GM19455 (cell line): ENCODE measurements at regions not wholly inside any gene's neighbourhood (a gene's known extent, or its start where the extent isn't known, plus 50 kb on each side); places are given as distances from the start of the nearest gene placed in this dataset.

ENCODE experiments used
- ATAC-seq: cut with Tn5 transposase; IDR thresholded peaks from one replicate; pipeline ENCODE4 v1.9.1; 2021; ENCODE audit not compliant: unreplicated experiment

GRCh38 chr1:72355899-72356298 lies 73.6 kb upstream of the NEGR1 start:
- ATAC-seq = no peak

DNA sequence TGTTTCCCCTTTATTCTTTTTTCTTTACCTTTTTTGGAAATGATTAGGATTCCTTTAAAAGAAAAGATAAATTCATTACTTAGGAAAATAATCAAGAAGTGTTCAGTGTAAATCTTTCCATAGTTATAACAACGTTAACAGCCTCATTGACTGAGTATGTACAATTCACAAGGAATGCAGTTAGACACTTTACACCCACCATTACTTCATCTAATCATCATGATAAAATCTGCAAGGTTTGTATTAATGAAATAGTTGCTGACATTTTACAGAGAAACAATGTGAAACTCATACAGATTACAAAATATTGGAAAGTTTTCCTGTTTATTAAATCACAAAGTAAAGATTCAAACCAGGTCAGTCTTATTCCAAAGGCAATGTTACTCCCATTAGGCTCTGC lies 59.3 kb upstream of the NEGR1 start:
- ATAC-seq = no peak

DNA sequence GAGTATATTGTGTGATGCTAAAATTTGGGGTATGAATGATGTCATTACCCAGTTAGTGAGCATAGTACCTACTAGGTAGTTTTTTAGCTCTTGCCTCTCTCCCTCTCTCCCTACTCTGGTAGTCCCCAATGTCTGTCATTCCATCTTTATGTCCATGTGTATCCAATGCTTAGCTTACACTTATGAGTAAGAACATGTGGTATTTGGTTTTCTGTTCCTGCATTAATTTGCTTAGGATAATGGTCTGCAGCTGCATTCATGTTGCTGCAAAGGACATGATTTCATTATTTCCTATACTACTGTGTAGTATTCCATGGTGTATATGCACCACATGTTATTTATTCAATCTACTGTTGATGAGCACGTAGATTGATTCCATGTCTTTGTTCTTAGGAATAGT lies 54.4 kb upstream of the NEGR1 start:
- no peak for ATAC-seq
